Fibroblast of lung (primary cell): ENCODE measurements at regions not wholly inside any gene's neighbourhood (a gene's known extent, or its start where the extent isn't known, plus 50 kb on each side); places are given as distances from the start of the nearest gene placed in this dataset.

Experiments
- DNase-seq, 2 donors: peaks; one replicate each; pipeline versions ENCODE4 v3.0.0 to v3.0.0-alpha.2; 2010; ENCODE audit warnings: low read depth in 2 of 2
- H2AFZ ChIP-seq: 2 replicates; pipeline ENCODE4 v1.5.1; 2012; ENCODE audit warnings: low read length, control low read depth, inconsistent platforms
- H3K27ac ChIP-seq: 2 replicates; pipeline ENCODE4 v1.5.1; 2011; ENCODE audit warnings: low read length, control low read depth; ENCODE audit not compliant: insufficient read depth
- H3K27me3 ChIP-seq: 2 replicates; pipeline ENCODE4 v1.5.1; 2011; ENCODE audit warnings: mild to moderate bottlenecking, low read length; ENCODE audit not compliant: control insufficient read depth, insufficient read depth
- H3K36me3 ChIP-seq: 2 replicates; pipeline ENCODE4 v1.5.1; 2011; ENCODE audit warnings: low read length; ENCODE audit not compliant: control insufficient read depth, insufficient read depth
- H3K4me1 ChIP-seq: 2 replicates; pipeline ENCODE4 v1.5.1; 2011; ENCODE audit warnings: low read length; ENCODE audit not compliant: control insufficient read depth, insufficient read depth; ENCODE audit errors: extremely low read depth
- H3K4me2 ChIP-seq: 2 replicates; pipeline ENCODE4 v1.5.1; 2011; ENCODE audit warnings: low read length, control low read depth; ENCODE audit not compliant: insufficient read depth; ENCODE audit errors: extremely low read depth
- H3K4me3 ChIP-seq, 4 experiments: fragments of 200-600 bp in 1 of 4; sonication (generic) in 1 of 4; replicated peaks in 1 of 4; 2 replicates each; pipeline ENCODE4 v1.5.1; 2011 to 2016; ENCODE audit warnings: low read length in 4 of 4, low read depth in 3 of 4, mild to moderate bottlenecking in 3 of 4, control low read depth in 2 of 4, inconsistent platforms in 1 of 4, mixed read lengths in 1 of 4; ENCODE audit not compliant: insufficient read depth in 1 of 4; ENCODE audit errors: control extremely low read depth in 1 of 4
- H3K79me2 ChIP-seq: 2 replicates; pipeline ENCODE4 v1.5.1; 2012; ENCODE audit warnings: mild to moderate bottlenecking, low read length, inconsistent platforms; ENCODE audit not compliant: control insufficient read depth, insufficient read depth
- H3K9ac ChIP-seq: 2 replicates; pipeline ENCODE4 v1.5.1; 2011; ENCODE audit warnings: mild to moderate bottlenecking, low read length, control low read depth; ENCODE audit not compliant: insufficient read depth
- H3K9me3 ChIP-seq: 2 replicates; pipeline ENCODE4 v1.5.1; 2012; ENCODE audit warnings: low read depth, low read length; ENCODE audit not compliant: control insufficient read depth, insufficient read depth
- H4K20me1 ChIP-seq: 2 replicates; pipeline ENCODE4 v1.5.1; 2011; ENCODE audit warnings: low read length; ENCODE audit not compliant: control insufficient read depth, insufficient read depth; ENCODE audit errors: extremely low read depth
- CTCF ChIP-seq, 2 donors: IDR thresholded peaks in 1 of 2; conservative IDR thresholded peaks in 1 of 2; 1 replicate in 1 of 2; 2 replicates in 1 of 2; pipeline ENCODE4 v1.5.1; 2011 to 2012; ENCODE audit warnings: low read length in 2 of 2, control low read depth in 1 of 2, inconsistent platforms in 1 of 2, low read depth in 1 of 2, mild to moderate bottlenecking in 1 of 2
- EZH2 ChIP-seq: IDR thresholded peaks from 2 replicates; pipeline ENCODE4 v1.5.1; 2012; ENCODE audit warnings: low read length, control low read depth, mild to moderate bottlenecking; ENCODE audit errors: missing control alignments

GRCh38 chr14:82341261-82341810, 807.7 kb upstream of the SEL1L start:
- no peaks in the 10 kb centered on the region for H4K20me1 ChIP-seq
- no peaks in the 10 kb centered on the region for H3K79me2 ChIP-seq
- DNase-seq: no peak
- no peak overlapping the region for H3K4me3 ChIP-seq
- H3K9me3 ChIP-seq: no peaks in the 10 kb centered on the region
- no peak overlapping the region for H3K4me2 ChIP-seq
- H3K27me3 ChIP-seq: no peaks in the 10 kb centered on the region
- H3K36me3 ChIP-seq: no peaks in the 10 kb centered on the region
- no peaks in the 10 kb centered on the region for H3K4me1 ChIP-seq
- no peak overlapping the region for H3K9ac ChIP-seq
- no peak overlapping the region for H3K27ac ChIP-seq
- no peak overlapping the region for H2AFZ ChIP-seq
- no peak for TF ChIP-seq CTCF (conservative IDR thresholded peaks at IDR 0.05 in 1 of 2, IDR thresholded peaks at IDR 0.05 in 1 of 2; ENCODE audit: low read depth in 1 of 2, low read length in 2 of 2)
- TF ChIP-seq EZH2: no peak

- H3K9ac ChIP-seq: no peak overlapping the region
- no peak overlapping the region for H3K4me2 ChIP-seq
- no peaks in the 10 kb centered on the region for H3K36me3 ChIP-seq
- H3K4me3 ChIP-seq: no peak overlapping the region
- H3K27ac ChIP-seq: no peak overlapping the region
- H4K20me1 ChIP-seq: no peaks in the 10 kb centered on the region
- DNase-seq: no peak
- H3K4me1 ChIP-seq: no peaks in the 10 kb centered on the region
- no peaks in the 10 kb centered on the region for H3K9me3 ChIP-seq
- TF ChIP-seq CTCF (conservative IDR thresholded peaks at IDR 0.05 in 1 of 2, IDR thresholded peaks at IDR 0.05 in 1 of 2; ENCODE audit: low read depth in 1 of 2, low read length in 2 of 2) (no peak), EZH2 (no peak)
- no peaks in the 10 kb centered on the region for H3K79me2 ChIP-seq
- no peak overlapping the region for H2AFZ ChIP-seq
- H3K27me3 ChIP-seq: no peaks in the 10 kb centered on the region
Measured at GRCh38 chr14:82342596-82342995, 808.9 kb upstream of the SEL1L start.

GRCh38 chr14:82345184-82345583, 811.5 kb upstream of the SEL1L start:
- no peaks in the 10 kb centered on the region for H3K9me3 ChIP-seq
- H3K4me3 ChIP-seq: no peak overlapping the region
- H2AFZ ChIP-seq: no peak overlapping the region
- no peak overlapping the region for H3K27ac ChIP-seq
- H3K9ac ChIP-seq: no peak overlapping the region
- no peak for TF ChIP-seq EZH2
- no peak for TF ChIP-seq CTCF (conservative IDR thresholded peaks at IDR 0.05 in 1 of 2, IDR thresholded peaks at IDR 0.05 in 1 of 2; ENCODE audit: low read depth in 1 of 2, low read length in 2 of 2)
- no peaks in the 10 kb centered on the region for H3K4me1 ChIP-seq
- no peaks in the 10 kb centered on the region for H3K79me2 ChIP-seq
- H3K36me3 ChIP-seq: no peaks in the 10 kb centered on the region
- H3K27me3 ChIP-seq: no peaks in the 10 kb centered on the region
- no peaks in the 10 kb centered on the region for H4K20me1 ChIP-seq
- DNase-seq: no peak
- H3K4me2 ChIP-seq: no peak overlapping the region
